ENCODE measurements at regions not wholly inside any gene's neighbourhood (a gene's known extent, or its start where the extent isn't known, plus 50 kb on each side); places are given as distances from the start of the nearest gene placed in this dataset.

DNA sequence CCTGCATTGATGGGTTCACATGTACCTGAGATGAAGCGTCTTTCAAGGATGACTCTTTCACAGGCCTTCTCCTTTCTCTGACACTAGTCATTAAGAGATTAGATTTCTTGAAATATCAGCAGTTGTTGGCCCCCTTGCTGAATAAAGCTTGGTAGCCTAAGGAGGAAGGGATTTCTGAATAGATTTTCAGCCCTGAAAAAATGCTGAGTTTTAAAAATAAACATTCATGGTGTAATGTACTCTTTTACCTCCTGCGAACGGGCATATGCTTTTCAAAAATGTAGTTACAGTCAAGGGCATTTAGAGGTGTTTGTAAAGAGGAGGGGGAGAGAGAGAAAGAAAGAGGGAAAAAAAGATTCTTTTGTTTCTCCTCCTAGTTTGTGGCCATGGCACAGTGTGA, 222.7 kb downstream of the SOX4 start:
- DNase-seq: no peak
- TF ChIP-seq POLR2A (IDR thresholded peaks at IDR 0.05): no peak
- TF ChIP-seq, protein P1, sequence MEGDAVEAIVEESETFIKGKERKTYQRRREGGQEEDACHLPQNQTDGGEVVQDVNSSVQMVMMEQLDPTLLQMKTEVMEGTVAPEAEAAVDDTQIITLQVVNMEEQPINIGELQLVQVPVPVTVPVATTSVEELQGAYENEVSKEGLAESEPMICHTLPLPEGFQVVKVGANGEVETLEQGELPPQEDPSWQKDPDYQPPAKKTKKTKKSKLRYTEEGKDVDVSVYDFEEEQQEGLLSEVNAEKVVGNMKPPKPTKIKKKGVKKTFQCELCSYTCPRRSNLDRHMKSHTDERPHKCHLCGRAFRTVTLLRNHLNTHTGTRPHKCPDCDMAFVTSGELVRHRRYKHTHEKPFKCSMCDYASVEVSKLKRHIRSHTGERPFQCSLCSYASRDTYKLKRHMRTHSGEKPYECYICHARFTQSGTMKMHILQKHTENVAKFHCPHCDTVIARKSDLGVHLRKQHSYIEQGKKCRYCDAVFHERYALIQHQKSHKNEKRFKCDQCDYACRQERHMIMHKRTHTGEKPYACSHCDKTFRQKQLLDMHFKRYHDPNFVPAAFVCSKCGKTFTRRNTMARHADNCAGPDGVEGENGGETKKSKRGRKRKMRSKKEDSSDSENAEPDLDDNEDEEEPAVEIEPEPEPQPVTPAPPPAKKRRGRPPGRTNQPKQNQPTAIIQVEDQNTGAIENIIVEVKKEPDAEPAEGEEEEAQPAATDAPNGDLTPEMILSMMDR (IDR thresholded peaks at IDR 0.05): no peak
- Histone ChIP-seq H3K4me1 (replicated peaks in 1 of 2) (no peaks in the 10 kb centered on the region), H3K27ac (no peak overlapping the region), H3K36me3 (replicated peaks in 1 of 2) (no peaks in the 10 kb centered on the region), H3K9me3 (replicated peaks in 1 of 3) (no peaks in the 10 kb centered on the region), H3K4me3 (no peak overlapping the region), H3K27me3 (no peaks in the 10 kb centered on the region)
- WGBS, 4 donors: 74 to 90% (median 82%) methylated on average over 3 of the region's 3 CpGs
- intact Hi-C loops (cut with DNase I): no loop called here

DNA sequence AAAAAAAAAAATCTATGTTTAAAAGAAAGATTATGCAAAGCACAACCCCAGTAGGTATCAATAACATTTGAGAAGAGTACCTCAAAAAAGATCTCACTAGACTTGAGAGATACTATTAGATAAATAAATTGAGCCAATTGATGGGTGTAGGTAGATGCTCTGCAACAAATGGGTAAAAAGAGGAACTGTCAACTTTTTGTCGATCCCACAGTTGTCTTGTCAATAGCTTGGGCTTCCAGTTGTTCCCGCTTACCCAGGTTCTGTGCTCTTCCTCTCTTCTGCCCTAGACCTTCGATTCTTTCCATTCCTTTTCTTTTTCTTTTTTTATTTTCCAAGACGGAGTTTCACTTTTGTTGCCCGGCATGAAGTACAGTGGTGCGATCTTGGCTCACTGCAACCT, 226.9 kb downstream of the SOX4 start:
- Histone ChIP-seq H3K4me1 (replicated peaks in 1 of 2) (no peaks in the 10 kb centered on the region), H3K27ac (no peak overlapping the region), H3K9me3 (replicated peaks in 1 of 3) (no peaks in the 10 kb centered on the region), H3K27me3 (no peaks in the 10 kb centered on the region), H3K36me3 (replicated peaks in 1 of 2) (no peaks in the 10 kb centered on the region), H3K4me3 (no peak overlapping the region)
- intact Hi-C loops (cut with DNase I): no loop called here
- WGBS, 4 donors: 90 to 96% (median 93%) methylated on average over 6 of the region's 6 CpGs
- TF ChIP-seq, protein P1 (IDR thresholded peaks at IDR 0.05): no peak
- no peak for TF ChIP-seq POLR2A (IDR thresholded peaks at IDR 0.05)
- no peak for DNase-seq

DNA sequence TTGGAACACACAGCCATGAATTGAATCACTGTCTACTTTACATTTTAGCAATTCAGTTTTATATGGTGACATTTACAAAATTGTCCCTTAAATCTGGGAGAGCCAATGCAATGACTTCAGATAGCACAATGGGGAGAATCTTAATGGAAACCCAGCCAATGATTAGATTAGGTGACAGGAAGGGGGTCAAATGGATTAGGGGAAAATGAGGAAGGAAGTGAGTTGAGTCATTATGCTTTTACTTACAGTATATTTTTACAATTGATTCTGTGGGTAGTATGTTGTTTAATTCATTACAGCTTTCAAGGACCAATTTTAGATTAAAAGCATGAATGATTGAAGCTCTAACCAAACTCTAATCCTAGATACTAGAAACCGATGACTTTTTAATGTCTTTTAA, 229.8 kb downstream of the SOX4 start:
- H3K4me3 ChIP-seq: no peak overlapping the region
- H3K27ac ChIP-seq: no peak overlapping the region
- H3K9me3 ChIP-seq (replicated peaks in 1 of 3): no peaks in the 10 kb centered on the region
- WGBS, 4 donors: 52 to 82% (median 71%) methylated on average over 1 of the region's 1 CpG
- H3K36me3 ChIP-seq (replicated peaks in 1 of 2): no peaks in the 10 kb centered on the region
- intact Hi-C loops (cut with DNase I): no loop called here
- no peaks in the 10 kb centered on the region for H3K27me3 ChIP-seq
- DNase-seq: no peak
- H3K4me1 ChIP-seq (replicated peaks in 1 of 2): no peaks in the 10 kb centered on the region
- TF ChIP-seq POLR2A (IDR thresholded peaks at IDR 0.05): no peak

DNA sequence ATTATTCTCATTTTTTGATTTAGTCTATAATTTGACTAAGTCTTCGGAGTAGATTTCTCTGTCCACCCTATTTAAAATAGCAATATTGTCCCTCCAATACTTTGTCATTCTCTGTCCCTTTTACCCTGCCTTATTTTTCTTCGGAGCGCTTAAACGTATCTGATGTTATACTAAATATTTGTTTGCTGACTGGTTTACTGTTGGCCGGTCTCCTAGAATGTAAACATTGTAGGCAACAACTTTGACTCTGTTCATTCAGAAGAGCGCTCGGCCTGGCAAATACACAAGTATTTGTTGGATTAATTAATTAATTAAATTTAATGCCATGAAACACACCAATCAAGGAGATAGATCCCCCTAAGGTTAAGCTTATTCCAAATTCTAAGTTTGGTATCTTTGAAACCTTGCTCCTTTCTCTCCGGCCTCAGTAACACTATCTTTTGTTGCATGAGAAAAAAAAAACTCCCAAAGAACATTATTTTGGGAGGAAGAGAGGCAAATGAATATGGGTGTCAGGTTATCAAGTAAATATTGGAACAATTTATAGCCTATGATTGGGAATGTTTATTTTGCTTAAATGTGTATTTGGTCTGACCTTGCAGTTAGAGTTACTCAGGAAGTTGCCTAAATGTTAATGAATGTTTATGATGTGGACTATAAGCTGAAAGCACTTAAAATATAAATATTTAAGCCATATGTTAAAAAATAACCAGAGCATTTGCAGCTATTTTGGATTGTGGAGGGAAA, 231.1 kb downstream of the SOX4 start:
- WGBS, 4 donors: 76 to 90% (median 87%) methylated on average over 8 of the region's 8 CpGs

More for the DNA sequence above, 231.1 kb downstream of the SOX4 start:
- intact Hi-C loops (cut with DNase I): no loop called here
- H3K4me3 ChIP-seq: no peak overlapping the region
- H3K36me3 ChIP-seq (replicated peaks in 1 of 2): no peaks in the 10 kb centered on the region
- no peaks in the 10 kb centered on the region for H3K27me3 ChIP-seq
- DNase-seq: no peak
- H3K27ac ChIP-seq: no peak overlapping the region
- no peaks in the 10 kb centered on the region for H3K9me3 ChIP-seq (replicated peaks in 1 of 3)
- no peaks in the 10 kb centered on the region for H3K4me1 ChIP-seq (replicated peaks in 1 of 2)
- TF ChIP-seq, protein P1 (IDR thresholded peaks at IDR 0.05): no peak
- no peak for TF ChIP-seq POLR2A (IDR thresholded peaks at IDR 0.05)

Measured in adrenal gland (tissue), 9 donors.